HG03442 (cell line): ENCODE measurements at regions not wholly inside any gene's neighbourhood (a gene's known extent, or its start where the extent isn't known, plus 50 kb on each side); places are given as distances from the start of the nearest gene placed in this dataset.

Experiments
- ATAC-seq: cut with Tn5 transposase; IDR thresholded peaks from one replicate; pipeline ENCODE4 v1.9.1; 2021; ENCODE audit warnings: mild to moderate bottlenecking, moderate library complexity; ENCODE audit not compliant: unreplicated experiment

DNA sequence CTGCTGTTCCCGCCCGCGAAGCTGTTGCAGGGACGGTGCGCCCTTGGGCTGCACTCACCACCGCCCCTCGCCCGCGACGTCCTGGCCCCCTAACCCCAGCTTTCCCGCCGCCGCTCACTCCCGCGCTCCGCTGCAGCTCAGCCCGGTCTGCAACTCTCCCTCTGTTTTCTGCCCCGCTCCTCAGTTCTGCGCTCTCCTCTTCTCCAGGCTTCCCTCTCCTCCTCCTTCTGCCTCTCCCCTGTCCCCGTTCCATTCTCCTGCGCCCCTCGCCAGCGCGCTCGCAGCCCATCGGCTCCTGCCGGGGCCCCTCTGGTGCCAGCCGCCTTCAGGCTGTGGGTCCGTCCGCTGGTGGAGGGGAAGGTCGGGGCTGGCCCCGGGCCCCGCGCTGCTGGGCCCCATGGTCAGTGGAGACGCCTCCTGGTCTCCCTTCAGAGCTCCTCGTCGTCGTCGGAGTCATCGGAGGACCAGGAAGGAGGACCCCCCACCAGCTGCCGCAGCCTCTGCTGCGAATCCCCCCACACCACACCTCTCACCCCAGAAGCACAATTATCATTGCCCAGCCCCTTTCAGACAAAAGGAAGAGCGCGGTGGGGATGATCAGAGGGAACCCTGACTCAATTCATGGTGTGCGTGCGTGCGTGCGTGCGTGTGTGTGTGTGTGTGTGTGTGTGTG is 223.2 kb upstream of the FOXF1 start:
- ATAC-seq = no peak

DNA sequence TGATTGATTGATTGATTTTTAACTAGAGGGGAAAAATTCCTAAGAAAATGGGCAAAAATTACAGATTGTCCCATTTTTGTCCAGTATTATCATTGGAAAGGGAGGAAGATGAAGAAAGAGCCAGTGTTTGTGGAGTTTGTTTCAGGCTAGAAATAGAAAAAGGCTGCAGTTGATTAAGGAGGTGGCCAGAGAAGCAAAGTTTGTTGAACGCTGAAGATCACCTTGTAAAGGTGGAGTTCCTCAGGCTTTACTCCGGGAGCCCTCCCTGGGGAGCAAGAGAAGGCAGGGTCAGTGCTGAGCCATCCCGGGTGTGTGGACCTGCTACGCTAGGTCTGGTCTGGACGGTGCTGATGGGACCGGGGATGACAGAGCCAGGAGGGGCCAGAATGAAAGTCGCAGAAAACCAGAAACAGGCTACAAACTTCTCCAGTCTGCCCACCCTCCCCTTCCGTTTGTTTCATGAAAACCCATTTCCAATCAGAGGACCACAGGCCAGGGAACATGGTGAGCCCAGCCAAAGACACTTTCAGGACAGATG is 222.6 kb upstream of the FOXF1 start:
- no peak for ATAC-seq

DNA sequence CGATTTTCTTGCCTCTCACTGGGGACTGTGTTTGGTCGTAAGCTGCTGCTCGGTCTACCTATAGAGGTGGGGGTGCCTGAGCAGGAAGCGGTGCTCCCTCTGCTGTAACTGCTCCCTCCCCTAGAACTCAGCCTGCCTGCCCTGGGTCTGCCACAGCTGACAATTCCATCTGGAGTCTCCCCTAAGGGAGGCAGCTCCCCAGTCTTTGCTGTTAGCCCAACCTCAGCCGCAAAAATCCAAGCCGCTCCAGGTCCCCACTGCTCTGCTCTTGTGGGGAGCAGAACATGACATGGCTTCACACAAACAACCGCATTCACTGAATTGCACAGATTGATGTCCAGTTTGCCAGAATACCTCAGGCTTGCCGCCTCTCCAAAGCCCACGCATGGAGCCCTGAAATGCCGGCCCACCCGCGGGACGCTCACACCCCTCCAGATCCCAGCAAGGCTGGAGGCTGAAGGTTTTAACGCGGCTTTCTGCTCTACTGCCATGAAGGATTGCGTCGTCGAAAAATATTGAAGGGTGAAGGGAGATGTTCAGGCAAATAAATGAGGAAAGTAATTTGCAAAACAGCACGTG is 221.5 kb upstream of the FOXF1 start:
- ATAC-seq = no peak

DNA sequence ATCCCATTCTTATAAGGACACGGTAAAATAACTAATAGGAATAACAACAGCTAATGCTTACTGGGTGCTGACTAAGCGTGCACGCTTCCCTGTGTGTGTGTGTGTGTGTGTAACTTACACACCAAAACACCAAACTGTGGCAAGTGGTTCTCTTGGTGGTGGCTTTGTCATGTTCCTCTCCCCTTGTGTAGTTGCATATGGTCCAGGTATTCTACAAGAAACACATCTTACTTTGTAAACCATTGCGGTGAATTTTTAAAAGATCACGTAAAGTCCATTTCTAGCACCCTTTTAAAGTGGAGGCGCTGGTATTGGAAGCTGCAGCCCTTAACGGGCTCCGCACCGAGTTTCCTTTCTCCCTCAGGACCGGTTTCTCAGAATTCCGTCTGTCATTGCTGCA is 221.0 kb upstream of the FOXF1 start:
- ATAC-seq = no peak

DNA sequence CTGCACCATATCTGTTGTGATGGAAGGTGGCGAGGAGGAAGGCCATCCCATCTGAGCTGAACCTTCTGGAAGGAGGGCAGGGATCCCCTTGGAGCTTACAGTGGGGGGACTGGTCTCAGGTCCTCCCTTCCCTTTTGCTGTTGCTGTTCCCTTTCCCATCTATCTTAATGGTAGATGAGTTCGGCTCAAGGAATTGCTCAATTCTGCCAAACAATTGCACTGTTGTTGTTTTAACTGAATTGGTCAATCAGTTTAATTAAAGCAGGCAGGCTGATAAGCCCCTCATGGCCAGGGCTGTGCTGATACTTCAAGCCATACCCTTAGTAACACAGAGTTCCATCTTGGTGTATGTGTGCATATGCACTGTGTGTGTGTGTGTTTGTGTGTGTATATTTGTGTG is 220.4 kb upstream of the FOXF1 start:
- no peak for ATAC-seq

DNA sequence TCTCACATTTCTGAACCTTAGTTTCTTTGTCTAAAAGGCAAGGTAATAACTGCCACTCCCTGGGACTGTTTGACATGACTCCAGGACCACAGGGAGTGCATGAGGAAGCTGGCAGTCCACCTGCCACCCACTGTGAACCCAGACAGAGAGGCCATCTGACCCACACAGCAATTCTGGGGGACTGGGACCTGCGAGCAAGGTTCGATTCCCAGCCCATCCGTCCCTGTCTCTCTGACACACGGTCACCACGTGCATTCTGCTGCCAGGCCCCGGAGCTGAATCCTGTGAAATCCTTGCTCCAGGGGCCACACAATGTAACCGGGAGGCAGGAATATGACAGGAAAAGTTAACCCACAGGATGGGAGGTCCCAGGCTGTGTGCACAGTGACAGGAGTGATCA is 218.8 kb upstream of the FOXF1 start:
- ATAC-seq = no peak

DNA sequence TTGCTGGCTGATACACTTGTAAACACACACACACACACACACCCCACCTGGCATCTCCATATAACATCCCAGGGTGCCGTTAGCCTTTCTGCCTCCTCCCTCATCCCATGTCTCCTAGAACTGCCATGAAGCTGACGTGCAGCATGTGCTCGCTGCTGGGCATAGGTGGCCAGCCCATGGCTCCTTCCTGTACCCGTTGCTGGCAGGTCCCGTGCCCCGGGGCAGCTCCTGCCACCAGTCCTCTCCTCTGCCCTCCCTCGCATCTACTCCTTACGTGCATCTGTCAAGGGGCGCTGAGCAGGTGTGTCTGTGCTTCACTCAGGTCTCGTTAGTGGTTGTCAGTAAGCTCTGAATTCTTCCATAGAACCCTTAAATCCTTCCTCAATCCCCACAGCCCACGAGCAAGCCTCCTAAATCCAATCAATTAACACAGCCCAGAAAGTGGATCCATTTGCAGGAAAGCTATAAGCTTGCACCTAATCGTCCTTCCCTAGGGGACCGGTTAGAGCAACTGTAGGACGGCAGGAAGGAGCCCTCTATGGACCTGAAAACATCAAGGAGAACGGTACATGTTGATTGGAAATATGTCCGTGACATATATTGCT is 218.1 kb upstream of the FOXF1 start:
- no peak for ATAC-seq

DNA sequence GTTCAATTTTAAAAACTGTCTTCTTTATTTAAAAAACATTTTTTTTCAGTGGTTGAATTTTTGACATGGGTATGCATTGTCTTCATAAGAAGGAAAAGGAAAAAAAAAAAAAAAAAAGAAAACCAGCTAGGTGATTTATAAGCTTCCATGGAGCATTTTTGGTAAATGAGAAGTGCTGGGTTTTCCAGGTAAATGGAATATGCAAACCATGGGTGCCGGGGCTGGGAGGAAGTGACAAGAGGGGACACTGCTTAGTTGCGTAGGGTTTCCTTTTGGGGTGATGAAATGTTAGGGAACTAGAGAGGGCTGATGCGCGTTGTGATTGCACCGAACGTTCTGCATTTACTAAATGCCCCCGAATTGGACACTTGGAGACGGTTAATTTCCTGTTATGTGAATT is 217.4 kb upstream of the FOXF1 start:
- no peak for ATAC-seq

DNA sequence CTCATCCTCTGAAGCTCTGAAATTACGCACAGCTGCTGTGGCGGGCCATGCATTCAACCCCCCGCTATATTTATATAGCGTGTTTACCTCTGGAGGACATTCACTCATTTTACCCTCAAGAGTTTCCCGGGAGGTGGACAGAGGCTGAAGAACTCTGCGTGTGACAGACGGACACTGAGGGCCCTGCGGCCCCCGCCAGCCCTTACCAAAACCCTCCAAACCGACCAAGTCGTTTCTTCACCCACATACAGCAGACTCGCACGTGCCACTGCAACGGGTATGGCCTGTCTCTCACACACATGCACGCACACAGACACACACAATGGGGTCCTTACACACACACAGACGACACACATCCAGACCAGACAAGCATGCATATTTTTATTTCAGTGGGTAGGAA is 216.4 kb upstream of the FOXF1 start:
- no peak for ATAC-seq

DNA sequence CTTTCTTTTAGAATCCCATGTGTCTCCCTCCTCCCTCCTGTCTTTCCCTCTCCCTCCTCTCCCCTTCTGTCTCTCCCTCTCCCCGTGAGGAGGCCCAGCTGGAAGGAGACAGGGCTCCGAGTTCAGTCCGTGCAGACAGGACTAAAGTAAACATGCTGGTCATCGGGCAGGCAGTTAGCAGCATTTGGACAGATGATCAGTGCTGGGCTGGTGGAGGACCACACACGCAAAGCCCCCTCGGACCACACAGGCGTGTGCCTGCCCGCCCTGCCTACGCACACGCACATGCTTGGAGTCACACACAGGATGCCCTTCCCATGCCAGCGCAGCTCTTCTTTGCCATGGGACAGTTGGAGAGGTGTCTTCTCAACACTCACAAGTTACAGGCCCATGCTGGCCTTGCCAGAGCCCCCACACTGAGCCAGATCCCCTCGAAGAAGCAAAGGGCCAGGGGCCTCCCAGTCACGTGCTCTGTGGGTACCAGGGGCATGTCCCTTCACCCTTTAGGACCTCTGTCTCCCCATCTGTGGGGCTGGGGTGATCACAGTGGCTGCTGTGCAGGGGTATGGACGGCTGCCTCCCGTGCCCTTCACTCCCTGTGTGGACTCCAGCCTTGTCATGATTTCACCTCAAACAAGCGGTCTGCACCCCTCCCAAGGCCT is 215.7 kb upstream of the FOXF1 start:
- ATAC-seq = no peak

DNA sequence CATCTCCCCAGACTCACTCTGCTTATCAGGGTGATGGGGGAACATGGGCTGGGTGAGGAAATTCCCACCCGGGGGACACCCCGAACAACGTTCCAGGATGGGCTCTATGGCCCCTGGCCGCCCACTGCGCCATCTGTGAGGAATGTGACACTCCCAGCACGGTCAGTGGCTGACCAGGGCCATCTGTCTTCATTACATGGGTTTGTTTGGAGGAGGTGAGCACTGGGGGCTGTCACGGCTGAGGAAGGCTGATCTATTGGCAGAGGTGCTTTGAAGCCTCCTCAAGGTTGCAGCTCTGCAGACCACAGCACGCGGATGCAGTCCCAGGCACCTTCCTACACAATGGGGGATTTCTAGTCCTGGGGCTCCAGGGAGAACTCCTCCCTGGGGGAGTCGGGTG is 214.1 kb upstream of the FOXF1 start:
- no peak for ATAC-seq

DNA sequence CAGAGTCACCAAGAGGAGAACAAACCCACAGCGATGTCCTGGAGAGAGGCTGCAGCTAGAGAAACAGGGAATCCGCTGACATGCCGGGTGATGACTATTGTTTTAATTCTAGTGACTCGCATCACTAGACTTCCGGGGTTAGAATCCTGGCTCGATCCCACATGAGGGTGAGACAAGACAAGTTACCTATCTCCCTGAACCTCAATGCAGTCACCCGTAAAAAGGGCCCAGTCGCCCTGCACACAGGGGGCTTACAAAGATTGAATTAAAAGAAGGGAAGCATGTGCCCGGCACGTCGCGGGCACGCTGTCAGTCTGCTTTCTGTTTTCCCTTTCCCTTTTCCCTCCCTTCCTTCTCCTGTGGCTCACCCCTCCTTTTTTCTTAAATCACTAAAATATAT is 212.9 kb upstream of the FOXF1 start:
- no peak for ATAC-seq

DNA sequence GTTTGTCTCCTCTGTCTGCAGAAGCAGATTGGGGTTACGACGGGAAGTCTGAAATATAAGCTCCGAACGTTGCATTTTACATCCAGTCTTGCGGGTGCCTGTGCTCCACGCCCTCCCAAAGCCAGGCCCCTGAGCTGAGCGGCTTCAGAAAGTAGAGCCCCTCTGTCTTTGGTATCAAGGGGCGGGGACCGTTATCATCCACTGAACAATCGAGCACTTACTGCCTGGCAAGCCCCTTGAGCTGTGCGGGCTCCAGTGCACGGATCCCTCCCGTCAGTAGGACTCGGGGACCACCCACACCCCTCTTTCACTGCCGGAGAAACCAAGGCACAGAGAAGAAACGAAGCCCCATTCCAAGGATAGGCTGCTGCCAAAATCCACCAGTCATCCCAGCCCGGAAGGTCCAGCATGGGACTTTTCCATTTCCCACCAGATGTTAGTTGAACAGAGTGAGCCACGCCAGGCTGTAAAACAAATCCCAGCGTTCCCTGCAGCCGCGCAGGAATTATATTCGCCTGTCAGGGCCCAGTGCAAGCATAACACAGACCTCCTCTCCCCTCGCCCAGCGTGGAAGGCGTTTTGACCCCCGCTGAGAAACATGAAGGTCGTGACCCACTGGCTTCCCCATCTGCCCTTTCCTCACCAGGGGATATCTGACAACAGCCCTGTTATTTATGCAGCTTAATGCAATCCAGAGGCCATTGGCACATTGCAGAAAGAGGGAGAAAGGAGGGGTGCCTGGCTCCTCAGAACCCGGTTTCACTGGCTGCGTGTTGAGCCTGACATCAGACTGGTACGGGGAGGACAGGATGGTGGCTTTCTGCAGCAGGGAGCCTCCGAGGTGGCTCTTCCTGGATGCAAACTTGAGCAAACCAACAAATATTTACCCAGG is 212.2 kb upstream of the FOXF1 start:
- no peak for ATAC-seq

DNA sequence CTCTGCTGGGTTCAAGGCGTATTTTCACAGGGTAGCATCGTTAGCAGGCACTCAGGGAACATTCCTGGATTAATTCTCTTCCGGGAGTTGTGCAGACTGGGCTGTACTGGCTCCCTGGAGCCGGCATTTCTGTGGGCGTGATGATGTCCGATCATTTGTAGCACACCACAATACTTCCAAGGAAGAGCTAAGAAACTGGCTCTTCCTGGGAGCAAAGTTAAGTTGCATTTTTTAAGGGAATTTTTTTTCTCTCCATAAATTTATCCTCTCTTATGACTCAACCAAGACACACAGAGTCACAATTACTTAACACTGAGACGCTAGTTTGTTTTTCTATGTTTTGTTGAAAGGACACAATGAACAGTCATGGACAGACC is 211.6 kb upstream of the FOXF1 start:
- ATAC-seq = no peak

DNA sequence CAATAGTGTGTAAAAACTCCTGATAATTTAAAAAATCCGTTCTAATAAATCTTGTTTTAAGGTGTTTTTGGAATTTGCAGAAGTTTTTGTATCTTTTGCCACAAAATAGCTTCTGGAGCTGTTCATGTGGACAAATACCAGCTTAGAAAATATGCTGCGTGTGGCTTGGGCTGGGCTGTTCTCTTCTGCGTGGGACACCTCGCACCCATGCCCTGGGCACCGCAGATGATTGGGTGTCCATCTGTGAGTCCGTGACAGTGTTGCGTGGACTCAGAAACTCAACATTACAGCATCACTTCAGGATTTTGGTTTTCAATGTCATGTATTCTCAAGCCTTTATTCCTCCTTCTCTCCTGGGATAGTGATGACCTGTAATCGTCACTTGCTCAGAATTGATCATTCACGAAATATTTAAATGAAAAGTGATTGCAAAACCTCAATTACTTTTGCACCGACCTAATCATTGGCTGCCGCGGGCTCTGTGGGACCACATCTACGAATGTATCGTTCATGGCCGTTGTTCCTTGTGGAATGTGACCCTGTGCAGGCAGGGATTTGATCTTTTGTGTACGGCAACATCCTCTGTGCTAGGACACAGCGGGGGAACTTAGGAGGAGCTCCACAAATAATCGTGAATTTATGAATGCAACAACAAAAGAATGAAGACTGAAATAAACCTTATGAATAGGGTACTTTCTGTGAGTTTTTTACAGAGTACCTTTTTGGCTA is 210.3 kb upstream of the FOXF1 start:
- ATAC-seq = no peak

DNA sequence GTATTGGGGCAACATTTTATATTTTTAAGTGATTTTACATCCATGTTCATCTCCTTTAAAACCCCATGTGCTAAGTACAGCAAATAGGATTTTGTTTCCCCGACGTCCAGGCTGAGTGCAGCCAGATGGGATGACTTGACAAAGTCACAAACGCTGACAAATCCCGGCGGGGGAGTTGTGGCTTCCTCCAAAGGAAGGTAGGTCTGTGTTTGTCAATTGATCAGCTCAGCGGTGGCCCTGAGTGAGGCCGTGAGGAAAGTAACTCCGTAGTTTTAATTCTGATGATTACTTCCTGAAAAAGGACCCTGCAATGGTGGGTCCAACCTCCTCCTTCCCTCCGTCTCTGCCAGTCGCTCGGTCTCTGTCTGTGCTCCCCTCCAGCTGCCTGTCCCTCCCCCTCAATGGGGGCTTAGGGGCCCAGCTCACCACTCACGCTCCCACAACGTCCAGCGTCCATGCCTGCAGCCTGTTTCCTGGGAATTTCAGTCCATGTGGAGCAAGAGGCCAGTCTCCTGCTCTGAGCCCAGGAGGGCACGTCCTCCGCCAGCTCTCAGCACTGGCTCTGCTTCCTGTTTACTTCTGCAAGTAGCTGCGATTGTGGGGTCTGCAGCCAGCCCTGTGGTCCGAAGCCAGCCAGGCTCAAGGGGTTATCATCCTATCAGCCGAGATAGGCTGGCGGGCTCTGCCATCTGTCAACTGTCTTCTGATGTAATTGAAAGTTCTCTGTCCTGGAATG is 209.4 kb upstream of the FOXF1 start:
- no peak for ATAC-seq

DNA sequence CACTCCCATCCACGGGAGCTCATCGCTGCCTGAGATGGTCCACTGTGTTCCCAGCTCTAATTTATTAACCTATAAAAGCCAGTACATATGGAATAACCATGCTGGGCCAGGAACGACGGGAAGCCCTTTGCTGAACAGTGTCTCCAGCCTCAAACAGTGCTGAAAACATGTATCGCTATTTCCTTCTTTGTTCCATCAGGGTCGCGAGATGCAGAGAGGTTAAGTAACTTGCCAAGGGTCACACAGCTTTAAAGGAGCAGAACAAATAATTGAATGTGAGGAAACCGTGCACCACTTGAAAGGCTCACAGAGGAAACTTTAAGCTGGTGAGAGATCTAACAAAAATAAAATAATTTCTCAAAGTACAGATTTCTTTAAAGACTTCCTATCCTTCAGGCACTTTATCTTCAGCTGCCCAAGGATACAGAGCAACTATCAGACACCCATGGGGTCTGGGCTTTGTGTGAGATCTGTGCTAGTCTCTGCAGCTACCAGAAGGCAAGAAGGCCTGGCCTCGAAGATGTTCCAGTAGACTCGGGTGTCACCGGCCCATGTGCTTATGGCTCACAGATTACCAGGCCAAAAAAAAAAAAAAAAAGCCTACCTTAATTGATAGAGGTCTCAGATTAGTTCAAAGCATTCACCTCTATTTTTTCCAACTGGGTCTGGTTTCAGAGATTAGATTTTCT is 207.8 kb upstream of the FOXF1 start:
- no peak for ATAC-seq

DNA sequence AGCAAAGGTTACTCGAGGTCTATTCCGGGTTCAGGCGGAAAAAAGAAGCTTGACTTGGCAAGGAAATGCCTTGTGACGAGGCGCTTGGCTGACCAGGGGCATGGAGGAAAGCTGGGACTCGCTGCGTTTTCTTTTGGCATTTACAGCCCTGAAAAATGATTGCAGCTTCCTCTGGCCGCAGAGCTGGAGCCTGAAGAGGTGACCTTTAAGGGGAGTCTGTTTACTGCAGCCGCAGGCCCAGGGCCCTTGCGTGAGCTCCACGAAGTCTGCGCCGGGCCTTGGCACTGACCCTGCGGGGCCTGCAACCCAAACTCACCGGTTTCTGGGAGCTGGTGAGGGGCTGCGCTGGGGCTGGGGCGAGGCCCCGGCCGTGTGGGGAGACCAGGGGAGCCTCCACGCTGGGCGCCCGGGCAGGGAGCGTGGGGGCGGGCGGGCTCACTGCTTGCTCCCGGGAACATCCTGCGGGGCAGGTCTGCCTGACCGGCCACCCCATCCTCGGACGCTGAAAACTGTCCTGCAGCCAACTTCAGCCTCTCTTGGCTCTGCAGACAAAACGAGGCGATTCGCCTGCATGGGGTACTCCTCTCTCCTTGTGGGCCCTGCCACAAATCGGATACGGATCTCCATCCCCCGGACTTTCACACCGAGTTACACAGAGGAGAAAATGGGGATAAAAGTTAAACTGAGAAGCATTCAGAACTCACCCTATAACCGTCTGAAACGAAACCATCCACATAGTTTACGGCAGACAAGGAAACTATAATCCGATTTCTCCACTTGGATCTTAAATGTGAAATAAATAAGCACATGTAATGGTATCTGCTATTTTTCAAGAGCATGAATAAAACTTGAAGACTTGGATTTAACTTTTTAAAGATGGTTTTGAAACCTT is 206.3 kb upstream of the FOXF1 start:
- ATAC-seq = no peak
